Adrenal gland (tissue), 5 donors: ENCODE measurements at regions not wholly inside any gene's neighbourhood (a gene's known extent, or its start where the extent isn't known, plus 50 kb on each side); places are given as distances from the start of the nearest gene placed in this dataset.

Experiments
- POLR2A ChIP-seq, 2 donors: fragments of 450-650 bp; IDR thresholded peaks; one replicate each; pipeline ENCODE4 v1.6.1; 2017; ENCODE audit warnings: antibody characterized with exemption in 2 of 2, mild to moderate bottlenecking in 2 of 2, moderate library complexity in 1 of 2
- TF ChIP-seq, protein P1 (sequence below), 6 experiments: fragments of 450-650 bp in 4 of 6; fragments of 200-600 bp in 2 of 6; sonication (generic) in 1 of 6; IDR thresholded peaks; 1 replicate in 5 of 6; 2 replicates in 1 of 6; pipeline versions ENCODE4 v1.5.1 to v1.8.0; 2016 to 2021; ENCODE audit warnings: antibody characterized with exemption in 6 of 6, mild to moderate bottlenecking in 2 of 6, moderate library complexity in 1 of 6
- donor health status: DM: no; HTN: no; CAD: no.

DNA sequence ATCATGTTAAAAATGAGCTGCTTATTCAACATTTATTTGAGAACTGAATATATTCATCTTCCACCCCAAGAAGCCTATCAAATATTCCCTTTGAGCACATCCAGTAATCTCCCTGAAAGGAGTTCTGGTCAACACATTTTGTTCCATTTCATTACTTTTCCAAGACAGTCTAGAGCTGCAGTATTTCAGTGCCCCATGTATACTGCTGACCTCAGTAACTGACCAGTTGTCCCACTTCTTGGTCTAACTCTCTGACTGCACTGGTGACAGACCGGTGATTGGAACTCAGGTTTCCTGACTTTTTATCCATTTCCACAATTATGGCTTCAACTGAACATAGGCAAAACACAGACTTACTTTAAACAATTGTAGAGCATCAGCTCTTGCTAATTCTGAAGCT, 206.8 kb upstream of the NPSR1 start:
- no peak for TF ChIP-seq POLR2A (IDR thresholded peaks at IDR 0.05)
- TF ChIP-seq, protein P1, sequence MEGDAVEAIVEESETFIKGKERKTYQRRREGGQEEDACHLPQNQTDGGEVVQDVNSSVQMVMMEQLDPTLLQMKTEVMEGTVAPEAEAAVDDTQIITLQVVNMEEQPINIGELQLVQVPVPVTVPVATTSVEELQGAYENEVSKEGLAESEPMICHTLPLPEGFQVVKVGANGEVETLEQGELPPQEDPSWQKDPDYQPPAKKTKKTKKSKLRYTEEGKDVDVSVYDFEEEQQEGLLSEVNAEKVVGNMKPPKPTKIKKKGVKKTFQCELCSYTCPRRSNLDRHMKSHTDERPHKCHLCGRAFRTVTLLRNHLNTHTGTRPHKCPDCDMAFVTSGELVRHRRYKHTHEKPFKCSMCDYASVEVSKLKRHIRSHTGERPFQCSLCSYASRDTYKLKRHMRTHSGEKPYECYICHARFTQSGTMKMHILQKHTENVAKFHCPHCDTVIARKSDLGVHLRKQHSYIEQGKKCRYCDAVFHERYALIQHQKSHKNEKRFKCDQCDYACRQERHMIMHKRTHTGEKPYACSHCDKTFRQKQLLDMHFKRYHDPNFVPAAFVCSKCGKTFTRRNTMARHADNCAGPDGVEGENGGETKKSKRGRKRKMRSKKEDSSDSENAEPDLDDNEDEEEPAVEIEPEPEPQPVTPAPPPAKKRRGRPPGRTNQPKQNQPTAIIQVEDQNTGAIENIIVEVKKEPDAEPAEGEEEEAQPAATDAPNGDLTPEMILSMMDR (IDR thresholded peaks at IDR 0.05): no peak
